Mucosa of rectum (tissue), 2 donors: ENCODE measurements at regions not wholly inside any gene's neighbourhood (a gene's known extent, or its start where the extent isn't known, plus 50 kb on each side); places are given as distances from the start of the nearest gene placed in this dataset.

Experiments used
- H3K27ac ChIP-seq, 2 donors: one replicate each; pipeline ENCODE4 v1.7.0; 2013; ENCODE audit warnings: inconsistent platforms in 2 of 2, low read depth in 2 of 2, low read length in 2 of 2
- H3K27me3 ChIP-seq, 2 donors: one replicate each; pipeline ENCODE4 v1.7.0; 2013; ENCODE audit warnings: low read length in 2 of 2; ENCODE audit not compliant: control insufficient read depth in 2 of 2, insufficient read depth in 2 of 2
- H3K36me3 ChIP-seq, 2 donors: one replicate each; pipeline ENCODE4 v1.7.0; 2013; ENCODE audit warnings: low read length in 2 of 2; ENCODE audit not compliant: control insufficient read depth in 2 of 2, insufficient read depth in 2 of 2
- H3K4me1 ChIP-seq, 2 donors: one replicate each; pipeline ENCODE4 v1.7.0; 2013; ENCODE audit warnings: low read length in 2 of 2, mild to moderate bottlenecking in 1 of 2; ENCODE audit not compliant: control insufficient read depth in 2 of 2, insufficient read depth in 2 of 2
- H3K4me3 ChIP-seq, 2 donors: one replicate each; pipeline ENCODE4 v1.7.0; 2013; ENCODE audit warnings: low read length in 2 of 2
- H3K9ac ChIP-seq, 2 donors: one replicate each; pipeline ENCODE4 v1.7.0; 2013; ENCODE audit warnings: low read length in 2 of 2, low read depth in 1 of 2, mild to moderate bottlenecking in 1 of 2
- H3K9me3 ChIP-seq, 2 donors: one replicate each; pipeline ENCODE4 v1.7.0; 2013; ENCODE audit warnings: low read length in 2 of 2; ENCODE audit not compliant: control insufficient read depth in 2 of 2
- donor health status: healthy.
- donor health status: Normal muscosa, but diverticular disease.

DNA sequence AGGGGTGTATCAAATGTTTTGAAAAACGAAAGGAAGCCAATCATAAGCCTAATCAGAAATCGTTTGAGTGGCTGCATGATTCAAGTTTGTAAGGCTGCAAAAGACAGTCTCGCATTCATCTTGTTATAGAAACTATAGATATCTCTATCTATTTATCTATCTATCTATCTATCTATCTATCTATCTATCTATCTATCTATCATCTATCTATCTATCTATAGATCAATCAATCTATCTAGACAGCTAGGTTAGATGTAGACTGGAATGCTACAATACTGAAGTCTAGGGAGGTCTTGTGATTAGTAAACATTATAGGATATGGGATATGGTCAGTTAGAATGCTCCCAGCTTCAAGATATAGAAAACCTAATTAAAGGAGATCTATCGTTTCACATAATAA lies 52.2 kb upstream of the BTG1 start:
- no peaks in the 10 kb centered on the region for H3K4me1 ChIP-seq
- no peak overlapping the region for H3K4me3 ChIP-seq
- H3K27ac ChIP-seq: no peak overlapping the region
- no peaks in the 10 kb centered on the region for H3K36me3 ChIP-seq
- no peaks in the 10 kb centered on the region for H3K27me3 ChIP-seq
- no peak overlapping the region for H3K9ac ChIP-seq
- no peaks in the 10 kb centered on the region for H3K9me3 ChIP-seq

DNA sequence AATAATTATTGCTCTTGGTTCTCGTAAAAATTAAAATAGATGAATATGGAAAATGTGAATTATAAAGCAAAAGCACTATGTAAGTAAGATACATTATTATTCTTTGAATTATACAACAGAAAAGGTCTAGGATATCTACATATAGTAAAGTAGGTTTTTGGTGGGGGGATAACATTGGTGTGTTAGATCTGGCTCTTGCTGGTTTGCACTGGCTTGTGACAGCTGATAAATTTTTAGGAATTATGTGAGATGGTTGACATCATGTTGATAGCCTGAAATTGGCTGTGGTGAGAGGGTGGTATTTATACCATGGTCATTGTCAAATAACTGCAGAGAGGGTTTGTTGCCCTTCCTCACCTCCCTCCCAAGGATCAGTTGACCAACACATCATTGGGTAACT lies 50.7 kb upstream of the BTG1 start:
- H3K9ac ChIP-seq: no peak overlapping the region
- no peaks in the 10 kb centered on the region for H3K9me3 ChIP-seq
- no peak overlapping the region for H3K4me3 ChIP-seq
- no peaks in the 10 kb centered on the region for H3K4me1 ChIP-seq
- no peaks in the 10 kb centered on the region for H3K36me3 ChIP-seq
- H3K27ac ChIP-seq: no peak overlapping the region
- no peaks in the 10 kb centered on the region for H3K27me3 ChIP-seq
